ENCODE measurements at regions not wholly inside any gene's neighbourhood (a gene's known extent, or its start where the extent isn't known, plus 50 kb on each side); places are given as distances from the start of the nearest gene placed in this dataset.

- DNase-seq (ENCODE audit: low spot score): no peak
- intact Hi-C loops (cut with DNase I): no loop called here
Observed at GRCh38 chr2:183597841-183598240, 473.6 kb downstream of the NUP35 start.

GRCh38 chr2:183604065-183604464 is 479.8 kb downstream of the NUP35 start:
- no peak for DNase-seq (ENCODE audit: low spot score)
- intact Hi-C loops (cut with DNase I): no loop called here

- DNase-seq (ENCODE audit: low spot score): no peak
- intact Hi-C loops (cut with DNase I): no loop called here
Observed at GRCh38 chr2:183605440-183605839, 481.2 kb downstream of the NUP35 start.

GRCh38 chr2:183606022-183606717 is 481.9 kb downstream of the NUP35 start:
- intact Hi-C loops (cut with DNase I): no loop called here

GRCh38 chr2:183606718-183607085 is 482.5 kb downstream of the NUP35 start:
- DNase-seq (ENCODE audit: low spot score): no peak
- intact Hi-C loops (cut with DNase I): no loop called here

More at GRCh38 chr2:183606022-183606717, 481.9 kb downstream of the NUP35 start:
- DNase-seq (ENCODE audit: low spot score): no peak

- intact Hi-C loops (cut with DNase I): no loop called here
- no peak for DNase-seq (ENCODE audit: low spot score)
Observed at GRCh38 chr2:183607995-183608394, 483.8 kb downstream of the NUP35 start.

GRCh38 chr2:183608747-183609146 is 484.5 kb downstream of the NUP35 start:
- intact Hi-C loops (cut with DNase I): no loop called here
- no peak for DNase-seq (ENCODE audit: low spot score)

GRCh38 chr2:183610724-183611123 is 486.5 kb downstream of the NUP35 start:
- DNase-seq (ENCODE audit: low spot score): no peak
- intact Hi-C loops (cut with DNase I): no loop called here

GRCh38 chr2:183614799-183615435 is 490.7 kb downstream of the NUP35 start:
- intact Hi-C loops (cut with DNase I): no loop called here
- DNase-seq (ENCODE audit: low spot score): peak; percentile 78

GRCh38 chr2:183623227-183623626 is 499.0 kb downstream of the NUP35 start:
- intact Hi-C loops (cut with DNase I): no loop called here
- no peak for DNase-seq (ENCODE audit: low spot score)

- no peak for DNase-seq (ENCODE audit: low spot score)
- intact Hi-C loops (cut with DNase I): no loop called here
Observed at GRCh38 chr2:183630964-183631363, 506.7 kb downstream of the NUP35 start.

GRCh38 chr2:183656121-183656520 is 531.9 kb downstream of the NUP35 start:
- intact Hi-C loops (cut with DNase I): no loop called here
- no peak for DNase-seq (ENCODE audit: low spot score)

- intact Hi-C loops (cut with DNase I): no loop called here
- DNase-seq (ENCODE audit: low spot score): no peak
Observed at GRCh38 chr2:183665425-183665824, 541.2 kb downstream of the NUP35 start.

- no peak for DNase-seq (ENCODE audit: low spot score)
- intact Hi-C loops (cut with DNase I): no loop called here
Observed at GRCh38 chr2:183666031-183666430, 541.8 kb downstream of the NUP35 start.

GRCh38 chr2:183671233-183671632 is 547.0 kb downstream of the NUP35 start:
- intact Hi-C loops (cut with DNase I): no loop called here
- DNase-seq (ENCODE audit: low spot score): no peak

- intact Hi-C loops (cut with DNase I): no loop called here
- no peak for DNase-seq (ENCODE audit: low spot score)
Observed at GRCh38 chr2:183678908-183679307, 554.7 kb downstream of the NUP35 start.

GRCh38 chr2:183680573-183680972 is 556.3 kb downstream of the NUP35 start:
- DNase-seq (ENCODE audit: low spot score): no peak
- intact Hi-C loops (cut with DNase I): no loop called here

GRCh38 chr2:183684686-183685085 is 560.4 kb downstream of the NUP35 start:
- intact Hi-C loops (cut with DNase I): no loop called here
- DNase-seq (ENCODE audit: low spot score): no peak

GRCh38 chr2:183696028-183696427 is 571.8 kb downstream of the NUP35 start:
- no peak for DNase-seq (ENCODE audit: low spot score)
- intact Hi-C loops (cut with DNase I): no loop called here

GRCh38 chr2:183709829-183710228 is 585.6 kb downstream of the NUP35 start:
- DNase-seq (ENCODE audit: low spot score): no peak
- intact Hi-C loops (cut with DNase I): no loop called here

- intact Hi-C loops (cut with DNase I): no loop called here
- DNase-seq (ENCODE audit: low spot score): no peak
Observed at GRCh38 chr2:183718246-183718645, 594.0 kb downstream of the NUP35 start.

- intact Hi-C loops (cut with DNase I): no loop called here
Observed at GRCh38 chr2:183723278-183723677, 599.0 kb downstream of the NUP35 start.

More at GRCh38 chr2:183723278-183723677, 599.0 kb downstream of the NUP35 start:
- DNase-seq (ENCODE audit: low spot score): no peak

Data from cardiac septum (tissue), 1 donor.